ENCODE measurements at regions not wholly inside any gene's neighbourhood (a gene's known extent, or its start where the extent isn't known, plus 50 kb on each side); places are given as distances from the start of the nearest gene placed in this dataset.

GRCh38 chr5:152466085-152466745, 61.1 kb upstream of the NMUR2 start:
- intact Hi-C loops (cut with micrococcal nuclease): no loop called here

DNA sequence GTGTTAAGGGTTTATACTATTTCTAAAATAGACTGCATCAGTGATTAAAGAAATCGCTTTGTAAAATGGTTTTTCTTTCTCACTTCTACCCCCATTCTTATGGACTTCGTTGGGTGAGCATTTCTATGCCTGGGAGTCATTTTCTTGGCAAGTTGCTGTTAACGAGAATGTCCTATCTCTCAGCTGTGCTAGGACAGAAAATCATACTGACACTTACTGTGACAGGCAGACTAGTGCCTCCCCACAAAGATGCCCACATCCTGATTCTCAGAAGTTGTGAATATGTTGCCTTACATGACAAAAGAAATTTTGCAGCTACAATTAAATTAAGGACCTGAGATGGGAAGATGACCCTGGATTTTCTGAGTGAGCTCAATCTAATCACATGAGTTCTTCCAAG, 65.1 kb upstream of the NMUR2 start:
- H3K4me1 ChIP-seq (ENCODE audit: control insufficient read depth in 2 of 2, insufficient read depth in 2 of 2, low read length in 2 of 2): no peaks in the 10 kb centered on the region
- Mint-ChIP-seq H3K9me3 (ENCODE audit: insufficient read depth) (no peaks in the 10 kb centered on the region), H3K4me1 (no peaks in the 10 kb centered on the region), H3K27me3 (peaks cover 34% of the 10 kb centered on the region), H3K4me3 (no peak overlapping the region), H3K27ac (no peak overlapping the region)
- ChIA-PET CTCF (no interaction called here), POLR2A (no interaction called here)
- no peaks in the 10 kb centered on the region for H3K79me2 ChIP-seq (ENCODE audit: control insufficient read depth, insufficient read depth, low read length)
- no peak for TF ChIP-seq CTCF (IDR thresholded peaks at IDR 0.05)
- no peak for TF ChIP-seq EZH2 (IDR thresholded peaks at IDR 0.05; ENCODE audit: borderline replicate concordance, insufficient read depth, low read depth, low read length, poor library complexity, severe bottlenecking)
- intact Hi-C loops (cut with micrococcal nuclease): no loop called here
- no peak overlapping the region for H3K4me3 ChIP-seq (ENCODE audit: control extremely low read depth in 1 of 5, extremely low read depth in 1 of 5, insufficient read depth in 1 of 5, low read depth in 2 of 5, low read length in 4 of 5)
- 73% methylated on average over 2 of the region's 3 CpGs for WGBS (ENCODE audit: insufficient coverage)
- no peak overlapping the region for H3K27ac ChIP-seq (ENCODE audit: low read length in 2 of 2)
- ATAC-seq (ENCODE audit: low read depth) (no peak), DNase-seq (no peak)
- no peaks in the 10 kb centered on the region for H3K9me3 ChIP-seq (ENCODE audit: control extremely low read depth in 1 of 3, control insufficient read depth in 2 of 3, insufficient read depth in 1 of 3, low read length in 2 of 3)
- H4K20me1 ChIP-seq (ENCODE audit: control insufficient read depth, insufficient read depth, low read length, poor library complexity, severe bottlenecking): no peaks in the 10 kb centered on the region
- H3K9ac ChIP-seq (ENCODE audit: low read length): no peak overlapping the region
- H3K27me3 ChIP-seq (replicated peaks in 1 of 4; ENCODE audit: control extremely low read depth in 1 of 4, control insufficient read depth in 3 of 4, insufficient read depth in 4 of 4, low read length in 3 of 4): no peaks in the 10 kb centered on the region
- H3K4me2 ChIP-seq (replicated peaks; ENCODE audit: low read depth, low read length, poor library complexity, severe bottlenecking): no peak overlapping the region
- no peaks in the 10 kb centered on the region for H3K36me3 ChIP-seq (replicated peaks in 1 of 2; ENCODE audit: control extremely low read depth in 1 of 2, control insufficient read depth in 1 of 2, extremely low read depth in 1 of 2, insufficient read depth in 2 of 2, low read length in 1 of 2)
- H2AFZ ChIP-seq (ENCODE audit: insufficient read depth, low read depth, low read length, poor library complexity, severe bottlenecking): no peak overlapping the region

More at GRCh38 chr5:152466085-152466745, 61.1 kb upstream of the NMUR2 start:
- Histone ChIP-seq H4K20me1 (ENCODE audit: control insufficient read depth, insufficient read depth, low read length, poor library complexity, severe bottlenecking) (no peaks in the 10 kb centered on the region), H3K79me2 (ENCODE audit: control insufficient read depth, insufficient read depth, low read length) (no peaks in the 10 kb centered on the region), H2AFZ (ENCODE audit: insufficient read depth, low read depth, low read length, poor library complexity, severe bottlenecking) (no peak overlapping the region), H3K9ac (ENCODE audit: low read length) (no peak overlapping the region), H3K27ac (ENCODE audit: low read length in 2 of 2) (no peak overlapping the region), H3K4me1 (ENCODE audit: control insufficient read depth in 2 of 2, insufficient read depth in 2 of 2, low read length in 2 of 2) (peaks cover 0 to 4% of the 10 kb centered on the region in 2 donors), H3K27me3 (replicated peaks in 1 of 4; ENCODE audit: control extremely low read depth in 1 of 4, control insufficient read depth in 3 of 4, insufficient read depth in 4 of 4, low read length in 3 of 4) (no peaks in the 10 kb centered on the region), H3K4me3 (ENCODE audit: control extremely low read depth in 1 of 5, extremely low read depth in 1 of 5, insufficient read depth in 1 of 5, low read depth in 2 of 5, low read length in 4 of 5) (no peak overlapping the region), H3K9me3 (ENCODE audit: control extremely low read depth in 1 of 3, control insufficient read depth in 2 of 3, insufficient read depth in 1 of 3, low read length in 2 of 3) (no peaks in the 10 kb centered on the region), H3K4me2 (replicated peaks; ENCODE audit: low read depth, low read length, poor library complexity, severe bottlenecking) (no peak overlapping the region), H3K36me3 (replicated peaks in 1 of 2; ENCODE audit: control extremely low read depth in 1 of 2, control insufficient read depth in 1 of 2, extremely low read depth in 1 of 2, insufficient read depth in 2 of 2, low read length in 1 of 2) (no peaks in the 10 kb centered on the region)
- H3K4me1 Mint-ChIP-seq: no peaks in the 10 kb centered on the region
- DNase-seq (no peak), ATAC-seq (ENCODE audit: low read depth) (no peak)
- WGBS (ENCODE audit: insufficient coverage): no CpG with 5 or more reads among the region's 3 CpGs
- no peak overlapping the region for H3K27ac Mint-ChIP-seq
- ChIA-PET POLR2A (no interaction called here), CTCF (no interaction called here)
- peaks cover 27% of the 10 kb centered on the region for H3K27me3 Mint-ChIP-seq
- no peak overlapping the region for H3K4me3 Mint-ChIP-seq
- H3K9me3 Mint-ChIP-seq (ENCODE audit: insufficient read depth): no peaks in the 10 kb centered on the region
- TF ChIP-seq CTCF (IDR thresholded peaks at IDR 0.05): no peak
- TF ChIP-seq EZH2 (IDR thresholded peaks at IDR 0.05; ENCODE audit: borderline replicate concordance, insufficient read depth, low read depth, low read length, poor library complexity, severe bottlenecking): no peak
